IMR-90 (cell line): ENCODE measurements at regions not wholly inside any gene's neighbourhood (a gene's known extent, or its start where the extent isn't known, plus 50 kb on each side); places are given as distances from the start of the nearest gene placed in this dataset.

ENCODE experiments used
- ATAC-seq: fragments of 200-7000 bp; cut with Tn5 transposase; 2 replicates; pipeline ENCODE4 v1.9.1; 2020; ENCODE audit warnings: low read depth, mild to moderate bottlenecking, moderate library complexity
- BruUV-seq: library from RNA; stranded (reverse); fragments of 400-500 nt; replicated peaks from 2 replicates; lab custom pipeline; 2021; lab: Mats Ljungman, UMichigan
- CTCF ChIA-PET: fragments of 300-600 bp; formaldehyde crosslinking; extraction: SDS; loops from one replicate; lab custom pipeline; 2021; ENCODE audit warnings: antibody characterized with exemption; lab: Yijun Ruan, JAX
- POLR2A ChIA-PET: fragments of 300-600 bp; sonication (Branson Sonifier 250); formaldehyde crosslinking; loops from one replicate; lab custom pipeline; 2022; ENCODE audit warnings: antibody characterized with exemption; ENCODE audit not compliant: unreplicated experiment; lab: Charles Lee
- DNase-seq: peaks from one replicate; pipeline ENCODE4 v3.0.0; 2013
- H2AFZ ChIP-seq: replicated peaks from 2 replicates; pipeline ENCODE3; 2013; ENCODE audit warnings: low read length, mild to moderate bottlenecking; ENCODE audit not compliant: poor library complexity
- H2AK5ac ChIP-seq: 2 replicates; pipeline ENCODE4 v1.6.1; 2013; ENCODE audit warnings: low read depth, low read length, inconsistent platforms
- H2AK9ac ChIP-seq: replicated peaks from 2 replicates; pipeline ENCODE3; 2013; ENCODE audit warnings: mild to moderate bottlenecking, low read depth, low read length, moderate library complexity; ENCODE audit not compliant: poor library complexity
- H2BK120ac ChIP-seq: 2 replicates; pipeline ENCODE4 v1.6.1; 2013; ENCODE audit warnings: low read depth, low read length, inconsistent platforms
- H2BK15ac ChIP-seq: 3 replicates; pipeline ENCODE4 v1.6.1; 2013; ENCODE audit warnings: low read depth, low read length, inconsistent platforms
- H2BK20ac ChIP-seq: 2 replicates; pipeline ENCODE4 v1.6.1; 2013; ENCODE audit warnings: low read depth, mild to moderate bottlenecking, inconsistent platforms, low read length, moderate library complexity
- H2BK5ac ChIP-seq: 2 replicates; pipeline ENCODE4 v1.6.1; 2013; ENCODE audit warnings: mild to moderate bottlenecking, low read depth, low read length, inconsistent platforms; ENCODE audit not compliant: poor library complexity, severe bottlenecking
- H3K14ac ChIP-seq: replicated peaks from 2 replicates; pipeline ENCODE4 v1.6.1; 2013; ENCODE audit warnings: low read depth, low read length, inconsistent platforms
- H3K18ac ChIP-seq: 2 replicates; pipeline ENCODE4 v1.6.1; 2013; ENCODE audit warnings: low read depth, low read length, control low read depth
- H3K23ac ChIP-seq: 2 replicates; pipeline ENCODE4 v1.6.1; 2013; ENCODE audit warnings: low read depth, low read length, inconsistent platforms
- H3K27ac ChIP-seq: 2 replicates; pipeline ENCODE4 v1.5.1; 2013; ENCODE audit warnings: mild to moderate bottlenecking, control low read depth, low read length; ENCODE audit not compliant: insufficient read depth
- H3K27me3 ChIP-seq: 2 replicates; pipeline ENCODE4 v1.6.1; 2013; ENCODE audit warnings: low read length; ENCODE audit not compliant: control insufficient read depth, insufficient read depth
- H3K36me3 ChIP-seq: 2 replicates; pipeline ENCODE4 v1.6.1; 2013; ENCODE audit warnings: low read length, mixed read lengths; ENCODE audit not compliant: control insufficient read depth, insufficient read depth
- H3K4ac ChIP-seq: 2 replicates; pipeline ENCODE4 v1.6.1; 2013; ENCODE audit warnings: low read depth, low read length, inconsistent platforms
- H3K4me1 ChIP-seq: 2 replicates; pipeline ENCODE4 v1.6.1; 2013; ENCODE audit warnings: low read length, mixed read lengths; ENCODE audit not compliant: control insufficient read depth, insufficient read depth
- H3K4me2 ChIP-seq: 2 replicates; pipeline ENCODE4 v1.6.1; 2013; ENCODE audit warnings: low read depth, mild to moderate bottlenecking, control low read depth, low read length, moderate library complexity
- H3K4me3 ChIP-seq: 2 replicates; pipeline ENCODE4 v1.5.1; 2013; ENCODE audit warnings: low read depth, mild to moderate bottlenecking, control low read depth, low read length, moderate library complexity; ENCODE audit not compliant: insufficient read depth
- H3K56ac ChIP-seq: 2 replicates; pipeline ENCODE4 v1.6.1; 2013; ENCODE audit warnings: low read length, inconsistent platforms; ENCODE audit not compliant: insufficient read depth; ENCODE audit errors: extremely low read depth
- H3K79me1 ChIP-seq, 2 experiments: 2 replicates each; pipeline ENCODE4 v1.6.1; 2013; ENCODE audit warnings: low read length in 2 of 2, inconsistent platforms in 1 of 2, low read depth in 1 of 2
- H3K9ac ChIP-seq: 2 replicates; pipeline ENCODE4 v1.6.1; 2013; ENCODE audit warnings: low read depth, low read length, control low read depth
- H3K9me1 ChIP-seq: 2 replicates; pipeline ENCODE4 v1.6.1; 2013; ENCODE audit warnings: low read length, inconsistent platforms; ENCODE audit not compliant: insufficient read depth
- H3K9me3 ChIP-seq: 2 replicates; pipeline ENCODE4 v1.6.1; 2013; ENCODE audit warnings: low read length; ENCODE audit not compliant: control insufficient read depth, insufficient read depth
- H4K20me1 ChIP-seq: 2 replicates; pipeline ENCODE4 v1.6.1; 2013; ENCODE audit warnings: low read length, inconsistent platforms; ENCODE audit not compliant: insufficient read depth
- H4K5ac ChIP-seq: 2 replicates; pipeline ENCODE4 v1.6.1; 2013; ENCODE audit warnings: mild to moderate bottlenecking, low read depth, low read length, control low read depth
- H4K8ac ChIP-seq, 2 experiments: 2 replicates each; pipeline ENCODE4 v1.6.1; 2013; ENCODE audit warnings: low read depth in 2 of 2, low read length in 2 of 2, control low read depth in 1 of 2, inconsistent platforms in 1 of 2
- H4K91ac ChIP-seq: 2 replicates; pipeline ENCODE4 v1.6.1; 2013; ENCODE audit warnings: low read depth, low read length, inconsistent platforms; ENCODE audit not compliant: insufficient read depth
- BHLHE40 ChIP-seq: fragments of 150-350 bp; IDR thresholded peaks from 2 replicates; pipeline ENCODE4 v1.6.1; 2016; ENCODE audit warnings: mild to moderate bottlenecking, low read depth, low read length
- CEBPB ChIP-seq: IDR thresholded peaks from 2 replicates; pipeline ENCODE4 v1.6.1; 2012; ENCODE audit warnings: low read depth, low read length, improper control_type of control experiment
- CHD1 ChIP-seq: IDR thresholded peaks from 2 replicates; pipeline ENCODE4 v1.6.1; 2012; ENCODE audit warnings: low read depth, low read length, improper control_type of control experiment
- FOS ChIP-seq: fragments of 150-350 bp; IDR thresholded peaks from 2 replicates; pipeline ENCODE4 v1.6.1; 2016; ENCODE audit warnings: low read depth, low read length
- MAFK ChIP-seq: IDR thresholded peaks from 2 replicates; pipeline ENCODE4 v1.6.1; 2012; ENCODE audit warnings: low read depth, low read length, improper control_type of control experiment
- MAZ ChIP-seq: IDR thresholded peaks from 2 replicates; pipeline ENCODE4 v1.6.1; 2012; ENCODE audit warnings: low read depth, mild to moderate bottlenecking, low read length, improper control_type of control experiment, moderate library complexity, borderline replicate concordance
- MXI1 ChIP-seq: IDR thresholded peaks from 2 replicates; pipeline ENCODE4 v1.6.1; 2012; ENCODE audit warnings: low read depth, mild to moderate bottlenecking, low read length, moderate library complexity, borderline replicate concordance
- NFE2L2 ChIP-seq: fragments of 150-350 bp; IDR thresholded peaks from 2 replicates; pipeline ENCODE4 v1.6.1; 2016; ENCODE audit warnings: low read depth, mild to moderate bottlenecking, low read length
- POLR2A ChIP-seq: IDR thresholded peaks from 2 replicates; pipeline ENCODE4 v1.6.1; 2012; ENCODE audit warnings: mild to moderate bottlenecking, low read depth, low read length
- RAD21 ChIP-seq: IDR thresholded peaks from 2 replicates; pipeline ENCODE4 v1.6.1; 2012; ENCODE audit warnings: low read length, improper control_type of control experiment
- RCOR1 ChIP-seq: IDR thresholded peaks from 2 replicates; pipeline ENCODE4 v1.6.1; 2012; ENCODE audit warnings: mild to moderate bottlenecking, low read length, improper control_type of control experiment; ENCODE audit not compliant: insufficient replicate concordance
- RFX5 ChIP-seq: IDR thresholded peaks from 2 replicates; pipeline ENCODE4 v1.8.0; 2012; ENCODE audit warnings: low read depth, mild to moderate bottlenecking, low read length, moderate library complexity
- SMC3 ChIP-seq: fragments of 150-350 bp; IDR thresholded peaks from 2 replicates; pipeline ENCODE4 v1.6.1; 2016; ENCODE audit warnings: low read depth, mild to moderate bottlenecking, antibody characterized with exemption, low read length, moderate library complexity
- WGBS, 2 experiments: methylation state at CpG; one replicate each; pipeline versions ENCODE4 v1.1.5 to v1.1.7; 2013; ENCODE audit warnings: missing lambda C conversion rate in 2 of 2; ENCODE audit not compliant: insufficient read length in 1 of 2; ENCODE audit errors: extremely low coverage in 2 of 2; 5-methylcytosine and 5-hydroxymethylcytosine counted together
- dilution Hi-C: fragments of 300-500 bp; cut with HindIII; formaldehyde crosslinking; loops from one replicate; pipeline ENCODE4 v1.14.3; 2018; ENCODE audit warnings: low sequenced_read_pairs; ENCODE audit not compliant: unreplicated experiment
- in situ Hi-C: fragments of 300-500 bp; cut with MboI; formaldehyde crosslinking; loops from 3 replicates; pipeline ENCODE4 v1.14.3; 2019; ENCODE audit warnings: low sequenced_read_pairs, inconsistent platforms, mixed read lengths
- intact Hi-C: fragments of 100-400 bp; cut with micrococcal nuclease; formaldehyde crosslinking; loops from 2 replicates; pipeline ENCODE4 v1.10.0; 2022
- TF ChIP-seq, protein P1 (sequence below): fragments of 150-350 bp; IDR thresholded peaks from 2 replicates; pipeline ENCODE4 v1.6.1; 2016; ENCODE audit warnings: low read depth, mild to moderate bottlenecking, low read length, moderate library complexity, borderline replicate concordance
- TF ChIP-seq, protein P2 (sequence below): conservative IDR thresholded peaks from 2 replicates; pipeline ENCODE4 v1.5.1; 2012; ENCODE audit warnings: mild to moderate bottlenecking, low read depth, low read length, improper control_type of control experiment
- TF ChIP-seq, protein P3 (sequence below): fragments of 150-350 bp; IDR thresholded peaks from 2 replicates; pipeline ENCODE4 v1.6.1; 2017; ENCODE audit warnings: mild to moderate bottlenecking, antibody characterized with exemption, low read length, low read depth

DNA sequence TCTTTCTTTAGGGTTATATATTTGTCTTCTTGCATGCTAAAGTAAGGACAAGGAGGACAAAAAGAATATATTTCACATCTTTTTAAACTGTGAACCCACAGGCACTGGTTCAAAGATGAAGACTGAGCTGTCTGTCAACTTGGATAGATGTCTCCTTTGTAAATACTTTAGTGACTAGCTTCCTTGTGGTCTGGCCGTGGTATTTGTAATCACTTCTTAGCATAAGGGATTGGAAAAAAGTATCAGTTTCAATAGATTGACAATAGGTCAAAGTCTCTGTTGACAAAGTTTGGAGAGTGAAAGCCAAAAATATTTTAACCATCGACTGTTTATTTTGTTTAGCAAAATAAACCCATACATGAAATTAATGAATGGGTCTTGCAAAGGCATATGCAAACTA, 91.4 kb downstream of the TMEM167A start:
- DNase-seq (no peak), ATAC-seq (no peak)
- Histone ChIP-seq H3K14ac (no peak overlapping the region), H2AK5ac (no peak overlapping the region), H3K18ac (no peak overlapping the region), H3K4ac (no peak overlapping the region), H3K4me1 (no peaks in the 10 kb centered on the region), H3K56ac (no peak overlapping the region), H3K9me3 (no peaks in the 10 kb centered on the region), H3K4me2 (no peak overlapping the region), H3K27me3 (no peaks in the 10 kb centered on the region; the same call in 1 of the 2 replicates), H2BK20ac (no peak overlapping the region), H3K27ac (no peak overlapping the region), H3K36me3 (no peaks in the 10 kb centered on the region), H3K23ac (no peak overlapping the region), H3K79me1 (no peaks in the 10 kb centered on the region), H2BK15ac (no peak overlapping the region), H4K20me1 (no peaks in the 10 kb centered on the region), H4K5ac (no peak overlapping the region), H4K91ac (no peak overlapping the region), H3K9me1 (no peaks in the 10 kb centered on the region), H4K8ac (no peak overlapping the region), H2AFZ (no peak overlapping the region), H3K4me3 (no peak overlapping the region), H3K9ac (no peak overlapping the region), H2BK5ac (no peak overlapping the region), H2BK120ac (no peak overlapping the region), H2AK9ac (no peak overlapping the region)
- WGBS, 2 experiments = no CpG with 5 or more reads among the region's 2 CpGs
- dilution Hi-C loops (no loop called here), in situ Hi-C loops (no loop called here), intact Hi-C loops (no loop called here)
- CTCF ChIA-PET = no interaction called here
- POLR2A ChIA-PET = no interaction called here
- no TSS peak for BruUV-seq
- TF ChIP-seq MXI1 (no peak), RFX5 (no peak), SMC3 (no peak), NFE2L2 (no peak), RCOR1 (no peak), MAFK (no peak), POLR2A (no peak), RAD21 (no peak), CHD1 (no peak), MAZ (no peak), BHLHE40 (no peak), CEBPB (no peak), FOS (no peak)
- TF ChIP-seq, protein P1, sequence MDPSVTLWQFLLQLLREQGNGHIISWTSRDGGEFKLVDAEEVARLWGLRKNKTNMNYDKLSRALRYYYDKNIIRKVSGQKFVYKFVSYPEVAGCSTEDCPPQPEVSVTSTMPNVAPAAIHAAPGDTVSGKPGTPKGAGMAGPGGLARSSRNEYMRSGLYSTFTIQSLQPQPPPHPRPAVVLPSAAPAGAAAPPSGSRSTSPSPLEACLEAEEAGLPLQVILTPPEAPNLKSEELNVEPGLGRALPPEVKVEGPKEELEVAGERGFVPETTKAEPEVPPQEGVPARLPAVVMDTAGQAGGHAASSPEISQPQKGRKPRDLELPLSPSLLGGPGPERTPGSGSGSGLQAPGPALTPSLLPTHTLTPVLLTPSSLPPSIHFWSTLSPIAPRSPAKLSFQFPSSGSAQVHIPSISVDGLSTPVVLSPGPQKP = no peak
- TF ChIP-seq, protein P2, sequence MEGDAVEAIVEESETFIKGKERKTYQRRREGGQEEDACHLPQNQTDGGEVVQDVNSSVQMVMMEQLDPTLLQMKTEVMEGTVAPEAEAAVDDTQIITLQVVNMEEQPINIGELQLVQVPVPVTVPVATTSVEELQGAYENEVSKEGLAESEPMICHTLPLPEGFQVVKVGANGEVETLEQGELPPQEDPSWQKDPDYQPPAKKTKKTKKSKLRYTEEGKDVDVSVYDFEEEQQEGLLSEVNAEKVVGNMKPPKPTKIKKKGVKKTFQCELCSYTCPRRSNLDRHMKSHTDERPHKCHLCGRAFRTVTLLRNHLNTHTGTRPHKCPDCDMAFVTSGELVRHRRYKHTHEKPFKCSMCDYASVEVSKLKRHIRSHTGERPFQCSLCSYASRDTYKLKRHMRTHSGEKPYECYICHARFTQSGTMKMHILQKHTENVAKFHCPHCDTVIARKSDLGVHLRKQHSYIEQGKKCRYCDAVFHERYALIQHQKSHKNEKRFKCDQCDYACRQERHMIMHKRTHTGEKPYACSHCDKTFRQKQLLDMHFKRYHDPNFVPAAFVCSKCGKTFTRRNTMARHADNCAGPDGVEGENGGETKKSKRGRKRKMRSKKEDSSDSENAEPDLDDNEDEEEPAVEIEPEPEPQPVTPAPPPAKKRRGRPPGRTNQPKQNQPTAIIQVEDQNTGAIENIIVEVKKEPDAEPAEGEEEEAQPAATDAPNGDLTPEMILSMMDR = no peak
- TF ChIP-seq, protein P3, sequence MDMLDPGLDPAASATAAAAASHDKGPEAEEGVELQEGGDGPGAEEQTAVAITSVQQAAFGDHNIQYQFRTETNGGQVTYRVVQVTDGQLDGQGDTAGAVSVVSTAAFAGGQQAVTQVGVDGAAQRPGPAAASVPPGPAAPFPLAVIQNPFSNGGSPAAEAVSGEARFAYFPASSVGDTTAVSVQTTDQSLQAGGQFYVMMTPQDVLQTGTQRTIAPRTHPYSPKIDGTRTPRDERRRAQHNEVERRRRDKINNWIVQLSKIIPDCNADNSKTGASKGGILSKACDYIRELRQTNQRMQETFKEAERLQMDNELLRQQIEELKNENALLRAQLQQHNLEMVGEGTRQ = no peak
